ENCODE measurements at regions not wholly inside any gene's neighbourhood (a gene's known extent, or its start where the extent isn't known, plus 50 kb on each side); places are given as distances from the start of the nearest gene placed in this dataset.

- no peak for TF ChIP-seq EZH2 (IDR thresholded peaks at IDR 0.05; ENCODE audit: borderline replicate concordance, low read depth, low read length, poor library complexity, severe bottlenecking)
- TF ChIP-seq, protein P1, sequence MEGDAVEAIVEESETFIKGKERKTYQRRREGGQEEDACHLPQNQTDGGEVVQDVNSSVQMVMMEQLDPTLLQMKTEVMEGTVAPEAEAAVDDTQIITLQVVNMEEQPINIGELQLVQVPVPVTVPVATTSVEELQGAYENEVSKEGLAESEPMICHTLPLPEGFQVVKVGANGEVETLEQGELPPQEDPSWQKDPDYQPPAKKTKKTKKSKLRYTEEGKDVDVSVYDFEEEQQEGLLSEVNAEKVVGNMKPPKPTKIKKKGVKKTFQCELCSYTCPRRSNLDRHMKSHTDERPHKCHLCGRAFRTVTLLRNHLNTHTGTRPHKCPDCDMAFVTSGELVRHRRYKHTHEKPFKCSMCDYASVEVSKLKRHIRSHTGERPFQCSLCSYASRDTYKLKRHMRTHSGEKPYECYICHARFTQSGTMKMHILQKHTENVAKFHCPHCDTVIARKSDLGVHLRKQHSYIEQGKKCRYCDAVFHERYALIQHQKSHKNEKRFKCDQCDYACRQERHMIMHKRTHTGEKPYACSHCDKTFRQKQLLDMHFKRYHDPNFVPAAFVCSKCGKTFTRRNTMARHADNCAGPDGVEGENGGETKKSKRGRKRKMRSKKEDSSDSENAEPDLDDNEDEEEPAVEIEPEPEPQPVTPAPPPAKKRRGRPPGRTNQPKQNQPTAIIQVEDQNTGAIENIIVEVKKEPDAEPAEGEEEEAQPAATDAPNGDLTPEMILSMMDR (conservative IDR thresholded peaks at IDR 0.05; ENCODE audit: low read depth, low read length), result no peak
Measured at GRCh38 chr10:76679030-76679429, 958.6 kb downstream of the KCNMA1 start.

Data from A673 (cell line).